ENCODE measurements at regions not wholly inside any gene's neighbourhood (a gene's known extent, or its start where the extent isn't known, plus 50 kb on each side); places are given as distances from the start of the nearest gene placed in this dataset.

GRCh38 chr4:82126512-82127040 is 247.2 kb downstream of the HNRNPD start:
- TF ChIP-seq POLR2AphosphoS5 (IDR thresholded peaks at IDR 0.05; ENCODE audit: low read depth, low read length) (no peak), REST (IDR thresholded peaks at IDR 0.05; ENCODE audit: insufficient read depth in 1 of 2, low read depth in 2 of 2, low read length in 2 of 2) (no peak), SIN3A (IDR thresholded peaks at IDR 0.05; ENCODE audit: borderline replicate concordance, insufficient read depth, low read length) (no peak)
